HEK293 (cell line): ENCODE measurements at regions not wholly inside any gene's neighbourhood (a gene's known extent, or its start where the extent isn't known, plus 50 kb on each side); places are given as distances from the start of the nearest gene placed in this dataset.

ENCODE experiments used
- BCL11A ChIP-seq: fragments of 450-650 bp; formaldehyde crosslinking; IDR thresholded peaks from 2 replicates; pipeline ENCODE4 v1.5.1; 2016; ENCODE audit warnings: low read depth, missing biosample characterization, missing genetic modification characterization
- KLF1 ChIP-seq: fragments of 450-650 bp; formaldehyde crosslinking; IDR thresholded peaks from 2 replicates; pipeline ENCODE4 v1.5.1; 2016; ENCODE audit warnings: missing biosample characterization, missing genetic modification characterization

DNA sequence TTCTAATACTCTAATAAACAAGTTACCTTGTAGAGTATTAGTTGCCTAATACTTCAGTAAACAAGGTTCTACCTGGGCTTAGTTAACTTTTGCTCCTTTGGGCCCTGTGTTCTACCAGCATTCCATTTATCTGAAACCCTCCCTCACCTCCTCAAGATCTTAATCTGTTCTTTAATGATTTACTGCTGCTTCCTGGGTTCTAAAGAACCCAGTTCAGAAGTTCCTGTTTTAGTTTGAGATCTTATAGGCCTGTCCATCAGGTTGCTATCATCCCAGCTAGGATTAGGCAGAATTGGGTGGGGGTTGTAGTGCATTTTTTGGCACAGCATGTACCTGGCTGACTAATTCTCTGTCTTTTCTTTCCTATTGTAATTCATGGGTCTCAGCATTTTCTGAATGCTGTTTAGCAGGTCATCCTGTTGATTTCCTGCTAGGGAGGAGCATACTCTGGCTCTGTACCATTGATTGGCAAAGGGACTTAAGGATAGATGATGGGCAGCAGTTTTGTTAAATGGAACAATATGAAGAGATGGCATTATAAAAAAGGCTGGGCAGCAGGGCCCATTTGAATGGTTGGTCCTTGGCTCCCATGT is 53.7 kb upstream of the TMEM248 start:
- TF ChIP-seq BCL11A, result no peak
- TF ChIP-seq KLF1 (tag by site-specific recombination), result no peak
